H1 (cell line): ENCODE measurements at regions not wholly inside any gene's neighbourhood (a gene's known extent, or its start where the extent isn't known, plus 50 kb on each side); places are given as distances from the start of the nearest gene placed in this dataset.

Experiments
- ASH2L ChIP-seq: fragments of 200-600, 300-600 bp; sonication (generic); IDR thresholded peaks from one replicate; pipeline ENCODE4 v1.7.1; 2017; ENCODE audit warnings: low read length
- CEBPB ChIP-seq: IDR thresholded peaks from 2 replicates; pipeline ENCODE4 v1.6.1; 2012; ENCODE audit warnings: low read depth, low read length
- HDAC2 ChIP-seq, 2 experiments: fragments of 300-600 bp in 1 of 2; sonication (generic) in 1 of 2; IDR thresholded peaks; 2 replicates each; pipeline ENCODE4 v1.6.1; 2011 to 2012; ENCODE audit warnings: low read depth in 2 of 2, low read length in 2 of 2, mild to moderate bottlenecking in 2 of 2, moderate library complexity in 2 of 2, borderline replicate concordance in 1 of 2, inconsistent platforms in 1 of 2
- MAFK ChIP-seq: IDR thresholded peaks from 2 replicates; pipeline ENCODE4 v1.6.1; 2012; ENCODE audit warnings: low read depth, mild to moderate bottlenecking, improper control_type of control experiment, low read length
- NRF1 ChIP-seq: IDR thresholded peaks from 2 replicates; pipeline ENCODE4 v1.6.1; 2011; ENCODE audit warnings: mild to moderate bottlenecking, low read depth, low read length, improper control_type of control experiment
- SP4 ChIP-seq: IDR thresholded peaks from 2 replicates; pipeline ENCODE4 v1.6.1; 2012; ENCODE audit warnings: low read length, inconsistent platforms
- TF ChIP-seq, protein P1 (sequence below): fragments of 300-600 bp; sonication (generic); IDR thresholded peaks from 2 replicates; pipeline ENCODE4 v1.7.1; 2012; ENCODE audit warnings: low read length, moderate library complexity, mild to moderate bottlenecking, inconsistent platforms; ENCODE audit not compliant: insufficient replicate concordance

GRCh38 chr5:21173526-21173925 lies 1185.5 kb upstream of the CDH18 start (continued):
- TF ChIP-seq, protein P1, sequence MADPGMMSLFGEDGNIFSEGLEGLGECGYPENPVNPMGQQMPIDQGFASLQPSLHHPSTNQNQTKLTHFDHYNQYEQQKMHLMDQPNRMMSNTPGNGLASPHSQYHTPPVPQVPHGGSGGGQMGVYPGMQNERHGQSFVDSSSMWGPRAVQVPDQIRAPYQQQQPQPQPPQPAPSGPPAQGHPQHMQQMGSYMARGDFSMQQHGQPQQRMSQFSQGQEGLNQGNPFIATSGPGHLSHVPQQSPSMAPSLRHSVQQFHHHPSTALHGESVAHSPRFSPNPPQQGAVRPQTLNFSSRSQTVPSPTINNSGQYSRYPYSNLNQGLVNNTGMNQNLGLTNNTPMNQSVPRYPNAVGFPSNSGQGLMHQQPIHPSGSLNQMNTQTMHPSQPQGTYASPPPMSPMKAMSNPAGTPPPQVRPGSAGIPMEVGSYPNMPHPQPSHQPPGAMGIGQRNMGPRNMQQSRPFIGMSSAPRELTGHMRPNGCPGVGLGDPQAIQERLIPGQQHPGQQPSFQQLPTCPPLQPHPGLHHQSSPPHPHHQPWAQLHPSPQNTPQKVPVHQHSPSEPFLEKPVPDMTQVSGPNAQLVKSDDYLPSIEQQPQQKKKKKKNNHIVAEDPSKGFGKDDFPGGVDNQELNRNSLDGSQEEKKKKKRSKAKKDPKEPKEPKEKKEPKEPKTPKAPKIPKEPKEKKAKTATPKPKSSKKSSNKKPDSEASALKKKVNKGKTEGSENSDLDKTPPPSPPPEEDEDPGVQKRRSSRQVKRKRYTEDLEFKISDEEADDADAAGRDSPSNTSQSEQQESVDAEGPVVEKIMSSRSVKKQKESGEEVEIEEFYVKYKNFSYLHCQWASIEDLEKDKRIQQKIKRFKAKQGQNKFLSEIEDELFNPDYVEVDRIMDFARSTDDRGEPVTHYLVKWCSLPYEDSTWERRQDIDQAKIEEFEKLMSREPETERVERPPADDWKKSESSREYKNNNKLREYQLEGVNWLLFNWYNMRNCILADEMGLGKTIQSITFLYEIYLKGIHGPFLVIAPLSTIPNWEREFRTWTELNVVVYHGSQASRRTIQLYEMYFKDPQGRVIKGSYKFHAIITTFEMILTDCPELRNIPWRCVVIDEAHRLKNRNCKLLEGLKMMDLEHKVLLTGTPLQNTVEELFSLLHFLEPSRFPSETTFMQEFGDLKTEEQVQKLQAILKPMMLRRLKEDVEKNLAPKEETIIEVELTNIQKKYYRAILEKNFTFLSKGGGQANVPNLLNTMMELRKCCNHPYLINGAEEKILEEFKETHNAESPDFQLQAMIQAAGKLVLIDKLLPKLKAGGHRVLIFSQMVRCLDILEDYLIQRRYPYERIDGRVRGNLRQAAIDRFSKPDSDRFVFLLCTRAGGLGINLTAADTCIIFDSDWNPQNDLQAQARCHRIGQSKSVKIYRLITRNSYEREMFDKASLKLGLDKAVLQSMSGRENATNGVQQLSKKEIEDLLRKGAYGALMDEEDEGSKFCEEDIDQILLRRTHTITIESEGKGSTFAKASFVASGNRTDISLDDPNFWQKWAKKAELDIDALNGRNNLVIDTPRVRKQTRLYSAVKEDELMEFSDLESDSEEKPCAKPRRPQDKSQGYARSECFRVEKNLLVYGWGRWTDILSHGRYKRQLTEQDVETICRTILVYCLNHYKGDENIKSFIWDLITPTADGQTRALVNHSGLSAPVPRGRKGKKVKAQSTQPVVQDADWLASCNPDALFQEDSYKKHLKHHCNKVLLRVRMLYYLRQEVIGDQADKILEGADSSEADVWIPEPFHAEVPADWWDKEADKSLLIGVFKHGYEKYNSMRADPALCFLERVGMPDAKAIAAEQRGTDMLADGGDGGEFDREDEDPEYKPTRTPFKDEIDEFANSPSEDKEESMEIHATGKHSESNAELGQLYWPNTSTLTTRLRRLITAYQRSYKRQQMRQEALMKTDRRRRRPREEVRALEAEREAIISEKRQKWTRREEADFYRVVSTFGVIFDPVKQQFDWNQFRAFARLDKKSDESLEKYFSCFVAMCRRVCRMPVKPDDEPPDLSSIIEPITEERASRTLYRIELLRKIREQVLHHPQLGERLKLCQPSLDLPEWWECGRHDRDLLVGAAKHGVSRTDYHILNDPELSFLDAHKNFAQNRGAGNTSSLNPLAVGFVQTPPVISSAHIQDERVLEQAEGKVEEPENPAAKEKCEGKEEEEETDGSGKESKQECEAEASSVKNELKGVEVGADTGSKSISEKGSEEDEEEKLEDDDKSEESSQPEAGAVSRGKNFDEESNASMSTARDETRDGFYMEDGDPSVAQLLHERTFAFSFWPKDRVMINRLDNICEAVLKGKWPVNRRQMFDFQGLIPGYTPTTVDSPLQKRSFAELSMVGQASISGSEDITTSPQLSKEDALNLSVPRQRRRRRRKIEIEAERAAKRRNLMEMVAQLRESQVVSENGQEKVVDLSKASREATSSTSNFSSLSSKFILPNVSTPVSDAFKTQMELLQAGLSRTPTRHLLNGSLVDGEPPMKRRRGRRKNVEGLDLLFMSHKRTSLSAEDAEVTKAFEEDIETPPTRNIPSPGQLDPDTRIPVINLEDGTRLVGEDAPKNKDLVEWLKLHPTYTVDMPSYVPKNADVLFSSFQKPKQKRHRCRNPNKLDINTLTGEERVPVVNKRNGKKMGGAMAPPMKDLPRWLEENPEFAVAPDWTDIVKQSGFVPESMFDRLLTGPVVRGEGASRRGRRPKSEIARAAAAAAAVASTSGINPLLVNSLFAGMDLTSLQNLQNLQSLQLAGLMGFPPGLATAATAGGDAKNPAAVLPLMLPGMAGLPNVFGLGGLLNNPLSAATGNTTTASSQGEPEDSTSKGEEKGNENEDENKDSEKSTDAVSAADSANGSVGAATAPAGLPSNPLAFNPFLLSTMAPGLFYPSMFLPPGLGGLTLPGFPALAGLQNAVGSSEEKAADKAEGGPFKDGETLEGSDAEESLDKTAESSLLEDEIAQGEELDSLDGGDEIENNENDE: no peak
- TF ChIP-seq HDAC2 (IDR thresholded peaks at IDR 0.05; ENCODE audit: borderline replicate concordance in 1 of 2, low read depth in 2 of 2, low read length in 2 of 2) (no peak), MAFK (no peak), ASH2L (no peak), NRF1 (no peak), CEBPB (no peak), SP4 (no peak)
